Activated T-cell treated with anti-CD3 and anti-CD28 coated beads, Interleukin-2, amount 50 U/mL, for 1 hour (primary cell): ENCODE measurements at regions not wholly inside any gene's neighbourhood (a gene's known extent, or its start where the extent isn't known, plus 50 kb on each side); places are given as distances from the start of the nearest gene placed in this dataset.
"Not testable (repeated sequence)": the region's sequence is repeated elsewhere in the genome, so short reads cannot be mapped to it uniquely, and the experiment has no call there.

Experiments used
- DNase-seq: peaks from one replicate; pipeline ENCODE4 v3.0.0-alpha.2; 2020

DNA sequence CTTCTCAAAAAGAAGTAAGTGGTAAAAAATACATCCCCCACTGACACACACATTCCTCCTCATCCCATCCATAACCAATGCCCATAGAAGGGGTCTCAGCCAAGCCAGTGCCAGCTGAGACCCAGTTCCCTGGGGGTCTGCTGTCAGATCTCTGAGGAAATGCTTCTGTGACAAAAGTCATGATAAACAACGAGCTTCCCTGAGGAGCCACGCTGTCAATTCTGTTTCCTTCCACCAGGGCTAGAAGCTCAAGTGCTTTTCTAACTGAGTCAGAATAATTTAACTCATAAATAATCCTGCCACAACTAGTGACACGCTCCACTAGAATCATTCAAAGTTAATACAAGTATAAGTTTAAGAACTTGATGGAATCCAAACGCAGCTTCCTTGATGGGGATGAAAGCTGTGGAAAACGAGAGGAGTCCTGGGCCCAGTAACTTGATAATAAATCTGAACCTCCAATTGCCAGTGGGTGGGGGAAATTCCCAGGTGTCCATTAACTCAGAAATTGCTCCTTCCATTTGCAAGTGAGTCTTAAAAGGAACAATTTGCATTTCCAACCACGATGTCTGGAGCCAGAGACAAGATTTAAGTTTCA is 348.7 kb upstream of the LMCD1 start:
- no peak for DNase-seq

GRCh38 chr3:8153800-8154199 is 347.8 kb upstream of the LMCD1 start:
- no peak for DNase-seq

DNA sequence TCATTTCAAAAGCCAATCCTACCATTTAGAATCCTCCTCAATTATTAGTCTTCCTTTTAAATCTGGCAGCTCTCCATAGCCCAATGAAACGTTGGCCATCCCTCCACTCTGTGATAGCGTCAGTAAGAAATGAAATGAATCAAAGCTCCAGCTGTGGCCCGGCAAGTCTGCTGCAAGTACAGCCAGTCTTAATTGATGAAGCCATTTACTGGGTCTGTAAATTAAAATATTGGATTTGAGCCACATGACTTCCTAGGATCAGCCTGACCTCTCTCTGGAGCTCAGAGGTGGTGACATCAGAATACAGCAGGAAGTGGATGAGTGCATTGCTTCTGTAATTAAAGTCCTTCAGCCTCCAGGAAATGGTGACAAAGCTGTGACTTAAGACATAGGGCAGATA is 347.0 kb upstream of the LMCD1 start:
- no peak for DNase-seq

DNA sequence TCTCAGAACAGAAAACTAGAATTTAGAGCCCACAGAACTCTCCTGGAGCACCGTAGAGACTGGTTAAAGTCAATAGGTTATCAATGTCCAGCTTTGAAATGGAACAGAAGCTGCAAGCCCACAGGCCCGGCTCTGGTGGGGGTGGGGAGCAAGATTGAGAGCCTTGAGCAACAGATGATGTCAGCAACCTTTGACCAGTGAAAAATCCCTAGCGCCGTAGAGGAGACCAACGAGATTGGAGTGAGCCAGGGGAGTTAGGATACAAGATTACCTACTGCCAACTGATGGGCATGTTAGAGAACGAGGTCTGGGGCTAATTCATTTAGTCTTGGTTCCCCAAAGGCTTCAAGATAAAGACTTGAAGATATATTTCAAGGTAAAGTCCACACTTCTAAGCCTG is 345.5 kb upstream of the LMCD1 start:
- no peak for DNase-seq

DNA sequence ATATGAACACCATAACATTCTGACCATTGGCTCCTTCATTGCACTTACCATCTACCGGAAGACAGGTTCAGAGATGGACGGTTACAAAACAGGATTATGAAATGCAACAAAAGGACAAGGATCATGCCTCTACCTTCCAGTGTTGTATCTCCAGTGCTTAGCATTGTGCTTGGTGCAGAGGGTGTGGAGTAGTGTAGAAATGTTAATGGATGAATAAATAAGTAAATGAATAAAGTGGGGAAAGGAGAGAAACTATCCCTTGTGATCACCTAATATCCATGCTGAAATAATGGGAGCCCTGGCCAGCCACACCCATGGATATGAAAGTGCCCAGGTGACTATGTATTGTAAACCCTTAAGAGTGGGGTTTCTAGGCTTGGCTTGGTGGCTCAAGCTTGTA is 344.8 kb upstream of the LMCD1 start:
- DNase-seq: no peak

- no peak for DNase-seq
Observed at GRCh38 chr3:8157640-8158039, 344.0 kb upstream of the LMCD1 start.

DNA sequence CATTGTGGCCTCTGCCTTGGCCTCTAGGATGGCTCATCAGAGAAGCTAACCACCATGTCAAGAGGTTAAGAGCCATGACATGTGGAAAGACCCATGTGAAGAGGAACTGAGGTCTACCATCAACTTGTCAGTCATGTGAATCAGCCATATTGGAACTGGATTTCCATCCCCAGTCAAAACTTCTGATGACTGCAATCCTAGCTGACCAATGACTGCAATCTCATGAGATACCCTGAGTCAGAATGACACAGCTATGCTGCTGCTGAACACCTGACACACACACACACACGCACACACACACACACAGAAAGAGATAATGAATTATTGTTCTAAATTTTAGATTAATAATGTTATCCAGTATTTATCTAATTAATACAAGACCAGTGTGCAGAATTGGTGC is 337.5 kb upstream of the LMCD1 start:
- DNase-seq: no peak

- DNase-seq: no peak
Observed at GRCh38 chr3:8166014-8166413, 335.6 kb upstream of the LMCD1 start.

- no peak for DNase-seq
Observed at GRCh38 chr3:8170971-8171508, 330.6 kb upstream of the LMCD1 start.

GRCh38 chr3:8173892-8174291 is 327.7 kb upstream of the LMCD1 start:
- no peak for DNase-seq

DNA sequence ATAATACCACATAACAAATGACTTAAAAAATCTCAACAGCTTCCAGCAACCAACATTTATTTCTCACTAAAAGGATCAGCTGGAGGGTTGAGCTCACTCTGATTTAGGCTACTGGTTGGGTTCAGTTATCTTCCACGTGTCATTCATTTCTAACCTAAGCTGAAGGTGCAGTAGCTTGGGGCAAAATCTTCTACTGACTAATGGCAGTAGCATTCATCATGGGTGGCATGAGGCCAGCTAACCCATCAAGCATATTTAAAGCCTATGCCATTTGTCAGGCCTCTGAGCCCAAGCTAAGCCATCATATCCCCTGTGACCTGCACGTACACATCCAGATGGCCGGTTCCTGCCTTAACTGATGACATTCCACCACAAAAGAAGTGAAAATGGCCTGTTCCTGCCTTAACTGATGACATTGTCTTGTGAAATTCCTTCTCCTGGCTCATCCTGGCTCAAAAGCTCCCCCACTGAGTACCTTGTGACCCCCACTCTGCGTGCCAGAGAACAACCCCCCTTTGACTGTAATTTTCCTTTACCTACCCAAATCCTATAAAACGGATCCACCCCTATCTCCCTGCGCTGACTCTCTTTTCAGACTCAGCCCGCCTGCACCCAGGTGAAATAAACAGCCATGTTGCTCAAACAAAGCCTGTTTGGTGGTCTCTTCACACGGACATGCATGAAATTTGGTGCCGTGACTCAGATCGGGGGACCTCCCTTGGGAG is 324.7 kb upstream of the LMCD1 start:
- not testable (repeated sequence) for DNase-seq

DNA sequence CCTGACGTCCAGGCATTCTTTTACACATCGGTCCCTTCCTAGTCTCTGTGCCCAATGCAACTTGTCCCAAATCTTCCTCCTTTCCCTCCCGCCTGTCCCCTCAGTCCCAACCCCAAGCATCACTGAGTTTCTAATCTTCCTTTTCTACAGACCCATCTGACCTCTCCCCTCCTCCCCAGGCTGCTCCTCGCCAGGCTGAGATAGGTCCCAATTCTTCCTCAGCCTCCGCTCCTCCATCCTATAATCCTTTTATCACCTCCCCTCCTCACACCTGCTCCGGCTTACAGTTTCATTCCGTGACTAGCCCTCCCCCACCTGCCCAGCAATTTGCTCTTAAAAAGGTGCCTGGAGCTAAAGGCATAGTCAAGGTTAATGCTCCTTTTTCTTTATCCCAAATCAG is 323.1 kb upstream of the LMCD1 start:
- not testable (repeated sequence) for DNase-seq

DNA sequence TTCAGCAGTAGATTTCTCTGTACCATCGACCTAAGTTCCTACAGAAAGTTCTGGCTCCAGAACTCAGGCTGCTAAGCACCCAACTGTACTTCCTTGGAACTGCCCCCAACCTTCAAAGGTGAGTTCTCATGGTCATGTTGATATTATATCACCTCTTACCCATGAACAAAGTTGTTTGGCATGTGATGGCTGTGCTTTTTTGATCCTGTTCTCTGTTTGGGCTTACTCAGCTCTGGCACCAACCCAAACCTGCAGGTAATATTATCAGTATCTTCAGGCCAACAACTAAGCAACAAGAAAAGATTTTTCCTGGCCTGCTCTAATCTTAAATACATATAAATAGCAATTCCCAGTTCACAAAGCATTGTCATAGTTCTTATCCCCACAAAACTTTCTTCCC is 318.7 kb upstream of the LMCD1 start:
- no peak for DNase-seq

GRCh38 chr3:8183627-8184026 is 318.0 kb upstream of the LMCD1 start:
- no peak for DNase-seq

GRCh38 chr3:8186213-8186612 is 315.4 kb upstream of the LMCD1 start:
- no peak for DNase-seq

DNA sequence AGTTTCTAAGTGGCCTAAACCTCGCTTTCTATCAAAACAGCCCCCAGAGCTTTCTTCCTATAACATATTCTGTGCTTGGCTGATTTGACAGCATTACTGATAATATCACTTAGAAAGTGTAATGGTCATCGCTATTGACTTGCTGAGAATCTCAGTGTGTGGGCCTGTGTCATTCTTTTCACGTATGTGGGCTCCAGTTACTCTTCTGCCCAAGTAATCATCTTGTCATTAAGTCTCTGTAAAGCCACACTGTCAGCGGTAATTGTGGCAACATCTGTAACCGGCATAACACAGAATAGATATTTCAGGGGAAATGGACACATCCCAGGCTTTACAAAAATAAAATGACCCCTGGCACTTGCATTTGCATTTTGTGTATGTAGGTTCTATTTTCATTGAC is 313.6 kb upstream of the LMCD1 start:
- DNase-seq: no peak

DNA sequence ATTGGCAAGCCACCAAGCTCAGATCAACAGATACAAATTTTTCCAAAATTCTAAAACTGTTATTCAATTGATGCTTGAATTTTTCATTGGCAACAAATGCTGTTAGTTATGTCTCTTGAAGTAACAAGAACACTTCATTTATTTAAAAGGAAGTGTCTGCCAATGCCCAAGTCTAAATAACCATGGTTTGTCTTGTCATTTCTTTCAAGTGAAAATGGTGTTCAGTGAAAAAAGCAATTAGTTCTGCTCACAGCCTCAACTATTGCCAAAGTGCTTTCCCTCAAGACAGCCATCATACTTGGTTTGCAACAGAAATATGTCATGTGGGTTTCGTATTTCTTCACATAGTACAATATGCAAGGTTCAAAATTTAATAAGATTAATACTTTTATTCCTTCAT is 312.6 kb upstream of the LMCD1 start:
- DNase-seq: no peak

- DNase-seq: no peak
Observed at GRCh38 chr3:8191406-8191805, 310.2 kb upstream of the LMCD1 start.

DNA sequence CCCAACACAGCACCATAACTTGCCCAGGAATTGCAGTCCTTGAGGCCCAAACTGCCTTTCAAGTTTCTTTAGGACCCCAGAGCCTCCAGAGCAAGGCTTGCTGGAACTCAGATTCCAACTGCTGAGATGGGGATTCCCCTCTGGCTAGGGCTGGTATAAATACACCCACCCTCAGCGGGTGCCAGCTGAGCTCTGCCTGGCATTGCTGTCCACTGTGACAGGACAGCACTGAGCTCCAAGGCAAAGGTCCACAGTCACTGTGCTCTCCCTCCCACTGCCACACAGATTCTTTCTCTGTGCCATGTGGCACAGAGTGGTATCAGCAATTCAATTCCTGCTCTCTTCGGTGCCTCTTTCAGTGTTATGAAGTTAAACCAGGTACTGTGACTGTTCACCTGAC is 304.2 kb upstream of the LMCD1 start:
- no peak for DNase-seq

GRCh38 chr3:8198605-8199004 is 303.0 kb upstream of the LMCD1 start:
- no peak for DNase-seq

GRCh38 chr3:8200996-8201395 is 300.6 kb upstream of the LMCD1 start:
- no peak for DNase-seq

DNA sequence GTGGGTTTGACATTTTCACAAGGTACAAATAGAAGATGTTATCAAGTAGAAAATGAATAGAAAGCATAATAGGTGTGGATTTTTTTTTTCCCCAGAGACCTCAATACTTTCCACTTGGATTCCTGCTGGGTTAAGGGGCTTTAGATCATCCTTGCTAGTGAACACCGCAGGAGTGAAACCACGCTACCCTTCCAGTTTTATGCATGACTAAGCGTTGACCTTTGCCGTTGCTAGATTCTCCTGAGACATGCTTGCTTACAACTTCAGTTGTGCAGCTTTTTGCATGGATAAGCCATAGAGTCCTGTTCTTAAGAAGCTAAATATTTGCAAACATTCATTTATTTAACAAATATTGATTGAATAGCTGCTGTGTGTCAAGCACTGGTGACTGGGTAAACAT is 299.7 kb upstream of the LMCD1 start:
- DNase-seq: no peak

- no peak for DNase-seq
Observed at GRCh38 chr3:8204331-8204730, 297.3 kb upstream of the LMCD1 start.

- no peak for DNase-seq
Observed at GRCh38 chr3:8204853-8205650, 296.6 kb upstream of the LMCD1 start.
